ENCODE measurements at regions not wholly inside any gene's neighbourhood (a gene's known extent, or its start where the extent isn't known, plus 50 kb on each side); places are given as distances from the start of the nearest gene placed in this dataset.

DNA sequence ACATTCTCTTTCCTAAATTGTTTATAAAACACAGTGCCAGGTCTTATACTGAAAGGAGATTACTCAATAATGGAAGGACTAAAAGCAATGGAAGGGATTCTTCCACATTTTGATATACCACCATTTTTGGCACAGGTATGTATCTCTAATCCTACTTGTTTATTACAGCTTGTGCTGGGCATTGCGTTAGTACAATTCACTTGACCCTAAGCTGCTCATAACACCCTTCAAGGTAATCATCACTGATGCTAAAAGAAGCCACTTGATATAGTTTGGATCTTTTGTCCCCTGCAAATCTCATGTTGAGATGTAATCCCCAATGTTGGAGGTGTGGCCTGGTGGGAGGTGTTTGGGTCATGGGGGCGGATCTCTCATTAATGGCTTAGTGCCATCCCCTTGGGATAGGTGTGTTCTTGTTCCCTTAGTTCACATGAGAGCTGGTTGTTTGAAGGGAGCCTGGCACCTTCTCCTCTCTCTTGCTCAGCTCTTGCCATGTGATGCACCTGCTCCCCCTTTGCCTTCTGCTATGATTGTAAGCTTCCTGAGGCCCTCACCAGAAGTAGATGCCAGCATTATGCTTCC is 71.1 kb downstream of the NIBAN1 start:
- TF ChIP-seq CTCF (IDR thresholded peaks at IDR 0.05 in 2 of 3, conservative IDR thresholded peaks at IDR 0.05 in 1 of 3; ENCODE audit: control insufficient read depth in 2 of 3, extremely low read depth in 1 of 3, insufficient read depth in 1 of 3, low read depth in 3 of 3, low read length in 3 of 3) (no peak), POLR2A (IDR thresholded peaks at IDR 0.05; ENCODE audit: low read depth, low read length) (no peak), NFYB (IDR thresholded peaks at IDR 0.05; ENCODE audit: insufficient read depth, low read depth, low read length) (no peak), ZNF274 (IDR thresholded peaks at IDR 0.05; ENCODE audit: insufficient read depth, insufficient read length) (no peak), SMC3 (IDR thresholded peaks at IDR 0.05; ENCODE audit: borderline replicate concordance, low read length) (no peak), POLR2AphosphoS5 (IDR thresholded peaks at IDR 0.05; ENCODE audit: low read length) (no peak), ESRRA (IDR thresholded peaks at IDR 0.05; ENCODE audit: low read length) (no peak)

Data from GM12878 (cell line).